OCI-LY7 (cell line): ENCODE measurements at regions not wholly inside any gene's neighbourhood (a gene's known extent, or its start where the extent isn't known, plus 50 kb on each side); places are given as distances from the start of the nearest gene placed in this dataset.

ENCODE experiments used
- BruUV-seq: library from RNA; stranded (reverse); fragments of 400-500 nt; replicated peaks from 2 replicates; lab custom pipeline; 2021; lab: Mats Ljungman, UMichigan
- CTCF ChIA-PET: fragments of 300-600 bp; sonication (Branson Sonifier 250); formaldehyde crosslinking; loops from one replicate; lab custom pipeline; 2022; ENCODE audit warnings: antibody characterized with exemption; ENCODE audit not compliant: unreplicated experiment; lab: Charles Lee
- POLR2A ChIA-PET: fragments of 300-600 bp; sonication (Branson Sonifier 250); formaldehyde crosslinking; loops from one replicate; lab custom pipeline; 2022; ENCODE audit warnings: antibody characterized with exemption; lab: Charles Lee
- DNase-seq: peaks from one replicate; pipeline ENCODE4 v3.0.0-alpha.2; 2015; ENCODE audit warnings: low spot score
- H2AFZ ChIP-seq: fragments of 200-600 bp; sonication (generic), shearing (Covaris generic); 2 replicates; pipeline ENCODE4 v1.6.1; 2014; ENCODE audit warnings: mild to moderate bottlenecking, antibody characterized with exemption, low read length, moderate library complexity
- H3K27ac ChIP-seq: fragments of 200-600 bp; sonication (generic); 2 replicates; pipeline ENCODE4 v1.5.1; 2014; ENCODE audit warnings: mixed run types, low read depth, mild to moderate bottlenecking, moderate library complexity, low read length, inconsistent platforms; ENCODE audit not compliant: poor library complexity, severe bottlenecking
- H3K36me3 ChIP-seq: fragments of 200-600 bp; sonication (generic); 2 replicates; pipeline ENCODE4 v1.6.1; 2014; ENCODE audit warnings: mild to moderate bottlenecking, antibody characterized with exemption, low read length, moderate library complexity, mixed read lengths; ENCODE audit not compliant: insufficient read depth
- H3K4me1 ChIP-seq: fragments of 200-600 bp; sonication (generic); 2 replicates; pipeline ENCODE4 v1.5.1; 2014; ENCODE audit warnings: mild to moderate bottlenecking, low read length; ENCODE audit not compliant: insufficient read depth, poor library complexity, severe bottlenecking
- H3K4me2 ChIP-seq: fragments of 200-600 bp; sonication (generic); 2 replicates; pipeline ENCODE4 v1.6.1; 2014; ENCODE audit warnings: mild to moderate bottlenecking, low read length
- H3K4me3 ChIP-seq: fragments of 200-600 bp; sonication (generic); 2 replicates; pipeline ENCODE4 v1.5.1; 2014; ENCODE audit warnings: mild to moderate bottlenecking, low read depth, low read length; ENCODE audit not compliant: poor library complexity, severe bottlenecking
- H3K79me2 ChIP-seq: fragments of 200-600 bp; sonication (generic); 2 replicates; pipeline ENCODE4 v1.6.1; 2016; ENCODE audit warnings: low read depth, mild to moderate bottlenecking, low read length, moderate library complexity, mixed read lengths; ENCODE audit not compliant: insufficient read depth
- H3K9me2 ChIP-seq: fragments of 200-600 bp; sonication (generic); 2 replicates; pipeline ENCODE4 v1.6.1; 2016; ENCODE audit warnings: mild to moderate bottlenecking, low read length, mixed read lengths; ENCODE audit not compliant: insufficient read depth
- H3K9me3 ChIP-seq: fragments of 200-600 bp; sonication (generic); 2 replicates; pipeline ENCODE4 v1.6.1; 2014; ENCODE audit warnings: mild to moderate bottlenecking, mixed run types, low read length, mixed read lengths
- H4K20me1 ChIP-seq: fragments of 200-600 bp; sonication (generic); 2 replicates; pipeline ENCODE4 v1.6.1; 2014; ENCODE audit warnings: mild to moderate bottlenecking, antibody characterized with exemption, low read length, moderate library complexity, mixed read lengths; ENCODE audit not compliant: insufficient read depth
- EZH2phosphoT487 ChIP-seq: fragments of 200-600 bp; sonication (generic); IDR thresholded peaks from 2 replicates; pipeline ENCODE4 v1.6.1; 2018; ENCODE audit warnings: low read depth, borderline replicate concordance, mild to moderate bottlenecking, mixed run types, antibody characterized with exemption, low read length, moderate library complexity, mixed read lengths
- intact Hi-C: fragments of 100-400 bp; cut with micrococcal nuclease; formaldehyde crosslinking; loops from one replicate; pipeline ENCODE4 v1.10.0; 2022; ENCODE audit not compliant: unreplicated experiment
- TF ChIP-seq, protein P1 (sequence below): fragments of 200-600 bp; sonication (generic); conservative IDR thresholded peaks from 2 replicates; pipeline ENCODE4 v1.5.1; 2014; ENCODE audit warnings: mild to moderate bottlenecking, antibody characterized with exemption, low read length, moderate library complexity, mixed read lengths

GRCh38 chr6:164832410-164832809 is 477.0 kb downstream of the C6orf118 start:
- no peaks in the 10 kb centered on the region for H3K79me2 ChIP-seq
- H3K9me3 ChIP-seq = no peaks in the 10 kb centered on the region
- ChIA-PET CTCF (no interaction called here), POLR2A (interaction anchor here (1.2 kb wide), 1 partner anchor 12 kb away, joined by 4 read pairs; no protein-coding TSS in a partner anchor)
- no peak for TF ChIP-seq EZH2phosphoT487
- TF ChIP-seq, protein P1, sequence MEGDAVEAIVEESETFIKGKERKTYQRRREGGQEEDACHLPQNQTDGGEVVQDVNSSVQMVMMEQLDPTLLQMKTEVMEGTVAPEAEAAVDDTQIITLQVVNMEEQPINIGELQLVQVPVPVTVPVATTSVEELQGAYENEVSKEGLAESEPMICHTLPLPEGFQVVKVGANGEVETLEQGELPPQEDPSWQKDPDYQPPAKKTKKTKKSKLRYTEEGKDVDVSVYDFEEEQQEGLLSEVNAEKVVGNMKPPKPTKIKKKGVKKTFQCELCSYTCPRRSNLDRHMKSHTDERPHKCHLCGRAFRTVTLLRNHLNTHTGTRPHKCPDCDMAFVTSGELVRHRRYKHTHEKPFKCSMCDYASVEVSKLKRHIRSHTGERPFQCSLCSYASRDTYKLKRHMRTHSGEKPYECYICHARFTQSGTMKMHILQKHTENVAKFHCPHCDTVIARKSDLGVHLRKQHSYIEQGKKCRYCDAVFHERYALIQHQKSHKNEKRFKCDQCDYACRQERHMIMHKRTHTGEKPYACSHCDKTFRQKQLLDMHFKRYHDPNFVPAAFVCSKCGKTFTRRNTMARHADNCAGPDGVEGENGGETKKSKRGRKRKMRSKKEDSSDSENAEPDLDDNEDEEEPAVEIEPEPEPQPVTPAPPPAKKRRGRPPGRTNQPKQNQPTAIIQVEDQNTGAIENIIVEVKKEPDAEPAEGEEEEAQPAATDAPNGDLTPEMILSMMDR = no peak
- H4K20me1 ChIP-seq = no peaks in the 10 kb centered on the region
- no peak overlapping the region for H3K27ac ChIP-seq
- no peak overlapping the region for H2AFZ ChIP-seq
- H3K4me2 ChIP-seq = no peak overlapping the region
- H3K4me3 ChIP-seq = no peak overlapping the region
- H3K9me2 ChIP-seq = no peaks in the 10 kb centered on the region
- H3K4me1 ChIP-seq = no peaks in the 10 kb centered on the region
- no peaks in the 10 kb centered on the region for H3K36me3 ChIP-seq
- DNase-seq = no peak
- BruUV-seq = no TSS peak
- intact Hi-C loops = no loop called here

DNA sequence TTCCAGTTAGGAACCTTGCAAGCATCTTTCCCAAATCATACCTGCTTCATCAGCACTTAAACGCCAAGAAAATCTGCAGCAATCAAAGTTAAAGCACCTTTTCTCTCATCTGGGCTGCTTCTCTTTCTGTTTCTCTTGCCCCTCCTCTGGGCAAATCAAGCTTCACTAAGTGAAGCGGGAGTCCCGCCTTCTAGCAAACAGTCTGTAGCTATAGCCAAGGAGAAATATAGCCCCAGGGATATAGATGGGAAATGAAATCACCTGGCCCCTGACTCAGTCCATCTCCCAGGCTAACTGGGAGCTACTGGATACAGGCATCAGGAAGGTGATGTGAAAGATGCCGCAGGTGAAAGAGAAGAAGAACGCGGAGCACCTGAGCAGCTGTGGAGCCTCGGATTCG is 481.9 kb downstream of the C6orf118 start:
- H3K4me1 ChIP-seq = no peaks in the 10 kb centered on the region
- TF ChIP-seq, protein P1 = no peak
- TF ChIP-seq EZH2phosphoT487 = no peak
- no peak overlapping the region for H2AFZ ChIP-seq
- H4K20me1 ChIP-seq = no peaks in the 10 kb centered on the region
- POLR2A ChIA-PET = interaction anchor here (1.0 kb wide), 1 partner anchor 14 kb away, joined by 7 read pairs; no protein-coding TSS in a partner anchor
- BruUV-seq = no TSS peak
- H3K9me3 ChIP-seq = no peaks in the 10 kb centered on the region
- no peak overlapping the region for H3K4me2 ChIP-seq
- DNase-seq = no peak
- H3K4me3 ChIP-seq = no peak overlapping the region
- no peaks in the 10 kb centered on the region for H3K79me2 ChIP-seq
- intact Hi-C loops = no loop called here
- no peak overlapping the region for H3K27ac ChIP-seq
- H3K9me2 ChIP-seq = no peaks in the 10 kb centered on the region
- no peaks in the 10 kb centered on the region for H3K36me3 ChIP-seq
- CTCF ChIA-PET = no interaction called here

GRCh38 chr6:164826831-164827468 is 482.5 kb downstream of the C6orf118 start:
- H3K36me3 ChIP-seq = no peaks in the 10 kb centered on the region
- H3K9me2 ChIP-seq = no peaks in the 10 kb centered on the region
- BruUV-seq = no TSS peak
- intact Hi-C loops = no loop called here
- no peak overlapping the region for H3K27ac ChIP-seq
- H3K9me3 ChIP-seq = no peaks in the 10 kb centered on the region
- no peak for DNase-seq
- no peaks in the 10 kb centered on the region for H3K79me2 ChIP-seq
- H4K20me1 ChIP-seq = no peaks in the 10 kb centered on the region
- no peak overlapping the region for H2AFZ ChIP-seq
- H3K4me1 ChIP-seq = no peaks in the 10 kb centered on the region
- H3K4me2 ChIP-seq = no peak overlapping the region
- no peak overlapping the region for H3K4me3 ChIP-seq
- ChIA-PET CTCF (no interaction called here), POLR2A (no interaction called here)
- TF ChIP-seq, protein P1 = no peak
